HT-29 (cell line): ENCODE measurements at regions not wholly inside any gene's neighbourhood (a gene's known extent, or its start where the extent isn't known, plus 50 kb on each side); places are given as distances from the start of the nearest gene placed in this dataset. TPM values are rescaled to one million over a fixed set of nuclear protein-coding genes. Genes with fewer than 3 reads are reported as not detected.

Source experiments
- small RNA-seq: library from RNA; depleted of rRNA; stranded (forward); fragments of <200 nt; gene quantifications from one replicate; pipeline ENCODE3, GENCODE V24; 2014

Small RNAs in the stretch of these regions (small RNA-seq; reads per million reads assigned to genes)
- gene RF00139 = not detected
- gene RF02091 = not detected
